Fibroblast of villous mesenchyme (primary cell): ENCODE measurements at regions not wholly inside any gene's neighbourhood (a gene's known extent, or its start where the extent isn't known, plus 50 kb on each side); places are given as distances from the start of the nearest gene placed in this dataset.

ENCODE experiments used
- DNase-seq: peaks from one replicate; pipeline ENCODE4 v3.0.0-alpha.2; 2010; ENCODE audit warnings: low read depth
- H3K4me3 ChIP-seq: 2 replicates; pipeline ENCODE4 v1.5.1; 2011; ENCODE audit warnings: low read depth, mild to moderate bottlenecking, low read length
- CTCF ChIP-seq: IDR thresholded peaks from 2 replicates; pipeline ENCODE4 v1.5.1; 2012; ENCODE audit warnings: low read depth, mild to moderate bottlenecking, low read length; ENCODE audit not compliant: insufficient read depth

DNA sequence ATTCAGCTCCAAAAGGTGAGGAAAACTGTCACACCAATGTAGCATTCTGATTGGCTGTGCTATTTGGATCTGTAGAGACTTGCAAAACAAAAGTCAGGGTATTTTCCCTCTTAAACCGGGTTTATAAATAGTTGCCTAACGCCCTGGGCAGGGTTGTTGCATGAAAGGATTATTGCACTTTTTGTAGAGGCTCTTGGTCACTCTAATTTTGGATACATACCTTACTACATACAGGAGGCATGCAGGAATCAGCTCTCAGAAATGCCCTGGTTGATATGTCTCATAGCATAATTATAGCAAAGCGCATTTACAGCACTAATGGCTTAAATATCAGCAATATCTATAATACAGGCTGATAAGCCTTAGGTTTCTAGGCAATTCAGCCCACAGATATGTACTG is 200.0 kb upstream of the GDNF start:
- no peak for DNase-seq
- TF ChIP-seq CTCF = no peak
- H3K4me3 ChIP-seq = no peak overlapping the region

GRCh38 chr5:38039091-38039490 is 199.2 kb upstream of the GDNF start:
- no peak overlapping the region for H3K4me3 ChIP-seq
- DNase-seq = no peak
- TF ChIP-seq CTCF = no peak

DNA sequence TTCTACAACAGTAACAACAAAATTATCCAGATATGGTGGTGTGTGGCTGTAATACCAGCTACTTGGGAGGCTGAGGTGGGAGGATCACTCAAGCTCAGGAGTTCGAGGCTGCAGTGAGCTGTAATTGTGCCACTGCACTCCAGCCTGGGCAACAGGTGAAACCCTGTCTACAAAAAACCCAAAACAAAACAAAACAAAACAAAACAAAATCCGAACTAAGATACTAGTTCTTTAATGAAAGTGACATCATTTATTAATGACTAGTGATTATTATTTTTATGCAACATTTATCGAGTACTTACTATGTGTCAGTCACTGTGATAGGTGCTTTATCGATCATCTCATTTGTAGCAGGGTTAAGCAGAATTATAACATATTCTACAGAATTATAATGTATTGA is 196.9 kb upstream of the GDNF start:
- DNase-seq = no peak
- no peak for TF ChIP-seq CTCF
- H3K4me3 ChIP-seq = no peak overlapping the region

DNA sequence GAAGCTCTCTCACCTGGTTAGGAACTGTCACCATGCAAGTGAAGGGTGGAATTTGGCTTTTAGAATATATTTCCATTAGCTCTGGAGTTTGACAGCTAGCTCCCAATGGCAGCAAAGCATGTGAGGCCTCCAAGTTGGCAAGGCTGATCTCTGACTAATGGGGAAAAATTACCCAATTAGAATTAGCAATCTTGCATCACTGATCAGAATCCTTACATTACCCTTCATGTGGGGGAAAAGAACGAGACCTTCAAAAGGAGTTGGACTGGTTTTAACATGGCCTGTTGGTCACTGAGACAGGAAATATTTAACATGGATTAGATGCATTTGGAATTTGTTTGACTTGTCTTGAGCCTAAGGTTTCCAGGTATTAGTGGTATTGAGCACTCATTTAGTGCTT is 192.3 kb upstream of the GDNF start:
- no peak for TF ChIP-seq CTCF
- DNase-seq = no peak
- no peak overlapping the region for H3K4me3 ChIP-seq

DNA sequence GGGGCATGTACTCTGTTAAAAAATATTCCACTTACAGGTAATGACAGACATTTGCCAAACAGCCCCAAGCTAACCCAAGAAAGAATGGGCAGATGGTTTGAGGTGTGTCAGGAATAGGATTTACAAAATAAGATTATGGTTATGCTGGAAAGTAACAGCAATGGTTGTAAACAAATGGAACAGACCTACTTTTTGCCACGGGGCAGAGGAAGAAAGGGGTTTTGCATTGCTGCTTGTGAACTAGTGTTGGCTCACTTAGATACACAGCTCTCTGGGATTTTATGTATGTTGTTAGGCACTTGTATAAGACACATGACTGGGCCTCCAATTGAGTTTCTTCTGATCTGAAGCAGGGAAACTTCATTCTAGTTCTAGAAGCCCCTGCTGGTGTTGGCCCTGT is 191.5 kb upstream of the GDNF start:
- no peak for TF ChIP-seq CTCF
- no peak for DNase-seq
- H3K4me3 ChIP-seq = no peak overlapping the region

GRCh38 chr5:38029397-38030065 is 189.7 kb upstream of the GDNF start:
- no peak for DNase-seq
- no peak for TF ChIP-seq CTCF
- H3K4me3 ChIP-seq = no peak overlapping the region

DNA sequence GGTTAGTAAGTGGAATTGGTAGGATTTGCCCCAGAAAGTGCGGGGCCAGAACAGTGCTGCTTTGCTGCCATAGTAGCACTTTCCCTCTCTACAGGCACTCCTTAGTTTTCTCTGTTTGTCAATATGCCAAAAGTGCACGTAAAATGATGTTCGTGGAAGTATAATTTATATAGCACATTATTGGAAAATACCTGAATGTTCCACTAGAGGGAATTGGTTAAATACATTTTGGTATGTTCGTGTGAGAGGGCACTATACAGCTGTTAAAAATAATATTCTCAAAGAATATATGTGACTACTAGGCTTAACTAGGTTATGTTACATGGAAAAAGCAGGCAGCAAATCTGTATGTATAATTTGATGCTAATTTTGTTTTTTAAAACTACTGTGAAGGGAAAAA is 184.0 kb upstream of the GDNF start:
- TF ChIP-seq CTCF = peak; percentile 38
- peak; percentile 6 for DNase-seq
- H3K4me3 ChIP-seq = no peak overlapping the region
